PFSK-1 (cell line): ENCODE measurements at regions not wholly inside any gene's neighbourhood (a gene's known extent, or its start where the extent isn't known, plus 50 kb on each side); places are given as distances from the start of the nearest gene placed in this dataset.

ENCODE experiments used
- FOXP2 ChIP-seq: optimal IDR thresholded peaks from 2 replicates; pipeline ENCODE3; 2011; ENCODE audit warnings: borderline replicate concordance, control low read depth, inconsistent platforms; ENCODE audit not compliant: insufficient read depth; ENCODE audit errors: extremely low read length, extremely low read depth
- POLR2AphosphoS5 ChIP-seq: IDR thresholded peaks from 2 replicates; pipeline ENCODE4 v1.6.1; 2012; ENCODE audit warnings: low read depth, mild to moderate bottlenecking, control low read depth, low read length, moderate library complexity
- REST ChIP-seq, 2 experiments: IDR thresholded peaks; 2 replicates each; pipeline versions ENCODE4 v1.6.1 to v1.8.0; 2011 to 2012; ENCODE audit warnings: low read depth in 2 of 2, low read length in 2 of 2, control low read depth in 1 of 2, inconsistent platforms in 1 of 2, mild to moderate bottlenecking in 1 of 2, moderate library complexity in 1 of 2; ENCODE audit not compliant: insufficient read depth in 1 of 2
- SIN3A ChIP-seq: IDR thresholded peaks from 2 replicates; pipeline ENCODE4 v1.6.1; 2012; ENCODE audit warnings: mild to moderate bottlenecking, low read length, moderate library complexity, borderline replicate concordance; ENCODE audit not compliant: insufficient read depth
- TAF1 ChIP-seq: IDR thresholded peaks from 2 replicates; pipeline ENCODE4 v1.6.1; 2012; ENCODE audit warnings: low read length, control low read depth, borderline replicate concordance; ENCODE audit not compliant: insufficient read depth

- TF ChIP-seq SIN3A (no peak), POLR2AphosphoS5 (no peak), FOXP2 (no peak), TAF1 (no peak), REST (IDR thresholded peaks at IDR 0.05; ENCODE audit: insufficient read depth in 1 of 2, low read depth in 2 of 2, low read length in 2 of 2) (no peak)
These were observed 238.6 kb downstream of the PYDC2 start for GRCh38 chr3:191699546-191699945.

- TF ChIP-seq TAF1: no peak
- no peak for TF ChIP-seq SIN3A
- TF ChIP-seq FOXP2: no peak
- no peak for TF ChIP-seq REST (IDR thresholded peaks at IDR 0.05; ENCODE audit: insufficient read depth in 1 of 2, low read depth in 2 of 2, low read length in 2 of 2)
- no peak for TF ChIP-seq POLR2AphosphoS5
These were observed 241.2 kb downstream of the PYDC2 start for GRCh38 chr3:191702121-191702520.

GRCh38 chr3:191707817-191708216 is 246.9 kb downstream of the PYDC2 start:
- TF ChIP-seq POLR2AphosphoS5: no peak
- no peak for TF ChIP-seq FOXP2
- no peak for TF ChIP-seq SIN3A
- TF ChIP-seq TAF1: no peak
- no peak for TF ChIP-seq REST (IDR thresholded peaks at IDR 0.05; ENCODE audit: insufficient read depth in 1 of 2, low read depth in 2 of 2, low read length in 2 of 2)

GRCh38 chr3:191715585-191715984 is 254.6 kb downstream of the PYDC2 start:
- TF ChIP-seq TAF1 (no peak), SIN3A (no peak), POLR2AphosphoS5 (no peak), REST (IDR thresholded peaks at IDR 0.05; ENCODE audit: insufficient read depth in 1 of 2, low read depth in 2 of 2, low read length in 2 of 2) (no peak), FOXP2 (no peak)

- TF ChIP-seq REST (IDR thresholded peaks at IDR 0.05; ENCODE audit: insufficient read depth in 1 of 2, low read depth in 2 of 2, low read length in 2 of 2): no peak
- no peak for TF ChIP-seq POLR2AphosphoS5
- TF ChIP-seq SIN3A: no peak
- TF ChIP-seq FOXP2: no peak
- TF ChIP-seq TAF1: no peak
These were observed 260.5 kb downstream of the PYDC2 start for GRCh38 chr3:191721390-191721861.
